HepG2 (cell line): ENCODE measurements at regions not wholly inside any gene's neighbourhood (a gene's known extent, or its start where the extent isn't known, plus 50 kb on each side); places are given as distances from the start of the nearest gene placed in this dataset.

ENCODE experiments used
- ATRX ChIP-seq: sonication (generic); formaldehyde crosslinking; IDR thresholded peaks from 2 replicates; pipeline ENCODE4 v1.4.0; 2020; ENCODE audit warnings: missing genetic modification reagents, borderline replicate concordance
- BORCS8-MEF2B ChIP-seq: sonication (generic); formaldehyde crosslinking; IDR thresholded peaks from 2 replicates; pipeline ENCODE4 v1.8.0; 2022; ENCODE audit warnings: mild to moderate bottlenecking, missing genetic modification reagents
- CBFB ChIP-seq: sonication (generic); formaldehyde crosslinking; IDR thresholded peaks from 2 replicates; pipeline ENCODE4 v1.4.0; 2020; ENCODE audit warnings: missing genetic modification reagents
- CREM ChIP-seq, 2 experiments: sonication (generic) in 1 of 2; formaldehyde crosslinking in 1 of 2; IDR thresholded peaks; 2 replicates each; pipeline versions ENCODE4 v1.4.0 to v1.6.1; 2016 to 2020; ENCODE audit warnings: antibody characterized with exemption in 1 of 2, mild to moderate bottlenecking in 1 of 2, missing genetic modification reagents in 1 of 2
- FOXA3 ChIP-seq: IDR thresholded peaks from 2 replicates; pipeline ENCODE4 v1.6.1; 2016; ENCODE audit warnings: missing genetic modification reagents, missing compliant biosample characterization
- GATA4 ChIP-seq: sonication (generic); IDR thresholded peaks from 2 replicates; pipeline ENCODE4 v1.6.1; 2016; ENCODE audit warnings: antibody characterized with exemption, low read depth, borderline replicate concordance
- GATAD2A ChIP-seq: IDR thresholded peaks from 2 replicates; pipeline ENCODE4 v1.6.1; 2016
- HMG20A ChIP-seq: IDR thresholded peaks from 2 replicates; pipeline ENCODE4 v1.6.1; 2016; ENCODE audit warnings: borderline replicate concordance
- HOXA3 ChIP-seq: sonication (generic); formaldehyde crosslinking; IDR thresholded peaks from 2 replicates; pipeline ENCODE4 v1.5.0; 2020; ENCODE audit warnings: missing genetic modification reagents
- KLF12 ChIP-seq: sonication (generic); formaldehyde crosslinking; IDR thresholded peaks from 2 replicates; pipeline ENCODE4 v1.4.0; 2020; ENCODE audit warnings: missing genetic modification reagents, borderline replicate concordance
- MTA1 ChIP-seq: sonication (generic); formaldehyde crosslinking; IDR thresholded peaks from 2 replicates; pipeline ENCODE4 v1.4.0; 2020; ENCODE audit warnings: missing genetic modification reagents, mild to moderate bottlenecking, borderline replicate concordance
- MXI1 ChIP-seq: IDR thresholded peaks from 3 replicates; pipeline ENCODE4 v1.6.1; 2012; ENCODE audit warnings: low read depth, low read length, inconsistent platforms, borderline replicate concordance
- PCBP2 ChIP-seq: fragments of 200-400 bp; formaldehyde crosslinking; optimal IDR thresholded peaks from 2 replicates; pipeline ENCODE3; 2018; ENCODE audit warnings: low read length, low read depth; ENCODE audit not compliant: poor library complexity, severe bottlenecking
- SALL1 ChIP-seq: sonication (generic); formaldehyde crosslinking; IDR thresholded peaks from 2 replicates; pipeline ENCODE4 v1.8.0; 2022; ENCODE audit warnings: mild to moderate bottlenecking, missing genetic modification reagents
- SRSF9 ChIP-seq: fragments of 200-400 bp; formaldehyde crosslinking; IDR thresholded peaks from 2 replicates; pipeline ENCODE4 v1.6.1; 2018; ENCODE audit warnings: borderline replicate concordance, mild to moderate bottlenecking, low read depth, low read length; ENCODE audit not compliant: insufficient read depth, poor library complexity, severe bottlenecking
- TCF7L2 ChIP-seq: IDR thresholded peaks from 2 replicates; pipeline ENCODE4 v1.6.1; 2011; ENCODE audit warnings: mild to moderate bottlenecking, low read depth, low read length, moderate library complexity
- THAP9 ChIP-seq: sonication (generic); formaldehyde crosslinking; IDR thresholded peaks from 2 replicates; pipeline ENCODE4; 2020; ENCODE audit warnings: missing genetic modification reagents, mild to moderate bottlenecking, borderline replicate concordance
- THYN1 ChIP-seq: sonication (generic); formaldehyde crosslinking; IDR thresholded peaks from 2 replicates; pipeline ENCODE4 v1.8.1; 2023; ENCODE audit warnings: low read depth, mild to moderate bottlenecking, moderate library complexity, missing genetic modification reagents, borderline replicate concordance
- ZBTB37 ChIP-seq: sonication (generic); formaldehyde crosslinking; IDR thresholded peaks from 2 replicates; pipeline ENCODE4 v1.4.0; 2020; ENCODE audit warnings: mild to moderate bottlenecking, missing genetic modification reagents
- ZBTB38 ChIP-seq: sonication (generic); formaldehyde crosslinking; IDR thresholded peaks from 2 replicates; pipeline ENCODE4 v1.5.1; 2020; ENCODE audit warnings: mild to moderate bottlenecking, missing genetic modification reagents
- ZNF563 ChIP-seq: sonication (generic); formaldehyde crosslinking; IDR thresholded peaks from 2 replicates; pipeline ENCODE4 v1.8.0; 2022; ENCODE audit warnings: mild to moderate bottlenecking, moderate library complexity, missing genetic modification reagents
- ZNF674 ChIP-seq: sonication (generic); formaldehyde crosslinking; IDR thresholded peaks from 2 replicates; pipeline ENCODE4 v1.5.0; 2020; ENCODE audit warnings: low read depth, mild to moderate bottlenecking, missing genetic modification reagents
- TF ChIP-seq, protein P1 (sequence below): sonication (generic); formaldehyde crosslinking; IDR thresholded peaks from 2 replicates; pipeline ENCODE4 v1.4.0; 2020; ENCODE audit warnings: missing genetic modification reagents
- TF ChIP-seq, protein P2 (sequence below): sonication (generic); formaldehyde crosslinking; IDR thresholded peaks from 2 replicates; pipeline ENCODE4 v1.4.0; 2020; ENCODE audit warnings: missing genetic modification reagents

- TF ChIP-seq ZNF563 (CRISPR knock-in tag) (no peak), MTA1 (no peak), THAP9 (CRISPR knock-in tag) (no peak), SALL1 (CRISPR knock-in tag) (peak; percentile 36; the same call in 1 of the 2 replicates), CREM (IDR thresholded peaks at IDR 0.05) (peak; percentile 36; the same call in 1 of the 2 replicates), CREM (CRISPR knock-in tag; IDR thresholded peaks at IDR 0.05) (no peak), KLF12 (CRISPR knock-in tag) (no peak), HOXA3 (CRISPR knock-in tag) (peak; percentile 75), BORCS8-MEF2B (CRISPR knock-in tag) (peak; percentile 26; the same call in 1 of the 2 replicates), ZNF674 (CRISPR knock-in tag) (no peak), GATAD2A (CRISPR knock-in tag) (peak; percentile 77), SRSF9 (no peak), FOXA3 (peak; percentile 69; the same call in 1 of the 2 replicates), PCBP2 (no peak), ZBTB38 (CRISPR knock-in tag) (peak; percentile 44; the same call in 1 of the 2 replicates), ATRX (CRISPR knock-in tag) (no peak), MXI1 (no peak), ZBTB37 (CRISPR knock-in tag) (no peak), TCF7L2 (no peak), THYN1 (CRISPR knock-in tag) (no peak), HMG20A (CRISPR knock-in tag) (peak; percentile 66), CBFB (CRISPR knock-in tag) (peak; percentile 92), GATA4 (no peak)
- TF ChIP-seq, protein P1, sequence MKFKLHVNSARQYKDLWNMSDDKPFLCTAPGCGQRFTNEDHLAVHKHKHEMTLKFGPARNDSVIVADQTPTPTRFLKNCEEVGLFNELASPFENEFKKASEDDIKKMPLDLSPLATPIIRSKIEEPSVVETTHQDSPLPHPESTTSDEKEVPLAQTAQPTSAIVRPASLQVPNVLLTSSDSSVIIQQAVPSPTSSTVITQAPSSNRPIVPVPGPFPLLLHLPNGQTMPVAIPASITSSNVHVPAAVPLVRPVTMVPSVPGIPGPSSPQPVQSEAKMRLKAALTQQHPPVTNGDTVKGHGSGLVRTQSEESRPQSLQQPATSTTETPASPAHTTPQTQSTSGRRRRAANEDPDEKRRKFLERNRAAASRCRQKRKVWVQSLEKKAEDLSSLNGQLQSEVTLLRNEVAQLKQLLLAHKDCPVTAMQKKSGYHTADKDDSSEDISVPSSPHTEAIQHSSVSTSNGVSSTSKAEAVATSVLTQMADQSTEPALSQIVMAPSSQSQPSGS (CRISPR knock-in tag): peak; percentile 50; the same call in 1 of the 2 replicates
- TF ChIP-seq, protein P2, sequence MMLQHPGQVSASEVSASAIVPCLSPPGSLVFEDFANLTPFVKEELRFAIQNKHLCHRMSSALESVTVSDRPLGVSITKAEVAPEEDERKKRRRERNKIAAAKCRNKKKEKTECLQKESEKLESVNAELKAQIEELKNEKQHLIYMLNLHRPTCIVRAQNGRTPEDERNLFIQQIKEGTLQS: peak; percentile 52; the same call in 1 of the 2 replicates
Measured at GRCh38 chr6:137351890-137352289, 132.7 kb upstream of the IFNGR1 start (continued).
